H9 (cell line): ENCODE measurements at regions not wholly inside any gene's neighbourhood (a gene's known extent, or its start where the extent isn't known, plus 50 kb on each side); places are given as distances from the start of the nearest gene placed in this dataset.

Experiments
- DNase-seq: peaks from one replicate; pipeline ENCODE4 v3.0.0-alpha.2; 2017
- H2AFZ ChIP-seq: one replicate; pipeline ENCODE4 v1.6.1; 2013; ENCODE audit warnings: mild to moderate bottlenecking, low read length, control low read depth, moderate library complexity
- H2AK5ac ChIP-seq: 2 replicates; pipeline ENCODE4 v1.6.1; 2013; ENCODE audit warnings: low read length, control low read depth, mixed read lengths; ENCODE audit not compliant: insufficient read length
- H2BK120ac ChIP-seq: one replicate; pipeline ENCODE4 v1.6.1; 2013; ENCODE audit warnings: low read depth, mild to moderate bottlenecking, low read length, control low read depth, inconsistent platforms; ENCODE audit not compliant: poor library complexity, severe bottlenecking
- H2BK12ac ChIP-seq: 2 replicates; pipeline ENCODE4 v1.6.1; 2013; ENCODE audit warnings: low read length, control low read depth, mixed read lengths, low read depth; ENCODE audit not compliant: insufficient read length
- H2BK15ac ChIP-seq: 2 replicates; pipeline ENCODE4 v1.6.1; 2013; ENCODE audit warnings: low read depth, low read length, control low read depth
- H2BK20ac ChIP-seq: one replicate; pipeline ENCODE4 v1.6.1; 2013; ENCODE audit warnings: low read depth, mild to moderate bottlenecking, low read length, control low read depth, inconsistent platforms; ENCODE audit not compliant: poor library complexity, severe bottlenecking
- H2BK5ac ChIP-seq: 2 replicates; pipeline ENCODE4 v1.6.1; 2013; ENCODE audit warnings: low read length, control low read depth, mixed read lengths; ENCODE audit not compliant: insufficient read length
- H3K14ac ChIP-seq: 2 replicates; pipeline ENCODE4 v1.6.1; 2013; ENCODE audit warnings: low read length, control low read depth; ENCODE audit not compliant: insufficient read depth
- H3K18ac ChIP-seq: 2 replicates; pipeline ENCODE4 v1.6.1; 2013; ENCODE audit warnings: low read depth, mild to moderate bottlenecking, mixed read lengths, low read length, control low read depth; ENCODE audit not compliant: insufficient read length
- H3K23ac ChIP-seq: 2 replicates; pipeline ENCODE4 v1.6.1; 2013; ENCODE audit warnings: low read length, control low read depth, mixed read lengths, low read depth; ENCODE audit not compliant: insufficient read length
- H3K23me2 ChIP-seq: 2 replicates; pipeline ENCODE4 v1.6.1; 2013; ENCODE audit warnings: low read depth, mild to moderate bottlenecking, mixed read lengths, low read length, control low read depth; ENCODE audit not compliant: insufficient read length, poor library complexity, severe bottlenecking
- H3K27ac ChIP-seq: 2 replicates; pipeline ENCODE4 v1.5.1; 2013; ENCODE audit warnings: low read length, control low read depth, mixed read lengths, low read depth; ENCODE audit not compliant: insufficient read length
- H3K27me3 ChIP-seq: 2 replicates; pipeline ENCODE4 v1.6.1; 2013; ENCODE audit warnings: low read length, control low read depth, inconsistent platforms; ENCODE audit not compliant: insufficient read depth
- H3K4ac ChIP-seq: 2 replicates; pipeline ENCODE4 v1.6.1; 2013; ENCODE audit warnings: low read depth, mild to moderate bottlenecking, control low read depth, inconsistent platforms, low read length, moderate library complexity
- H3K4me1 ChIP-seq: 2 replicates; pipeline ENCODE4 v1.6.1; 2013; ENCODE audit warnings: low read length, control low read depth, inconsistent platforms; ENCODE audit not compliant: insufficient read depth
- H3K4me2 ChIP-seq: 2 replicates; pipeline ENCODE4 v1.6.1; 2013; ENCODE audit warnings: low read length, control low read depth, mixed read lengths; ENCODE audit not compliant: insufficient read length, insufficient read depth
- H3K56ac ChIP-seq: 2 replicates; pipeline ENCODE4 v1.6.1; 2013; ENCODE audit warnings: low read depth, mild to moderate bottlenecking, mixed read lengths, low read length, control low read depth; ENCODE audit not compliant: insufficient read length
- H3K79me1 ChIP-seq: 2 replicates; pipeline ENCODE4 v1.6.1; 2013; ENCODE audit warnings: low read depth, mild to moderate bottlenecking, moderate library complexity, low read length, control low read depth, inconsistent platforms; ENCODE audit not compliant: insufficient read depth, poor library complexity, severe bottlenecking
- H3K79me2 ChIP-seq: 2 replicates; pipeline ENCODE4 v1.6.1; 2013; ENCODE audit warnings: low read length, control low read depth, inconsistent platforms; ENCODE audit not compliant: insufficient read depth
- H3K9ac ChIP-seq: 2 replicates; pipeline ENCODE4 v1.6.1; 2013; ENCODE audit warnings: low read length, control low read depth, mixed read lengths; ENCODE audit not compliant: insufficient read length; ENCODE audit errors: extremely low read depth
- H3K9me3 ChIP-seq: one replicate; pipeline ENCODE4 v1.6.1; 2013; ENCODE audit warnings: low read depth, low read length, inconsistent platforms; ENCODE audit not compliant: control insufficient read depth
- H3T11ph ChIP-seq: one replicate; pipeline ENCODE4 v1.6.1; 2013; ENCODE audit warnings: mild to moderate bottlenecking, low read length, control low read depth, inconsistent platforms
- H4K20me1 ChIP-seq: one replicate; pipeline ENCODE4 v1.6.1; 2013; ENCODE audit not compliant: control insufficient read depth, insufficient read length, insufficient read depth
- H4K5ac ChIP-seq: 2 replicates; pipeline ENCODE4 v1.6.1; 2013; ENCODE audit warnings: low read depth, mild to moderate bottlenecking, mixed read lengths, low read length, control low read depth; ENCODE audit not compliant: insufficient read length
- H4K8ac ChIP-seq: replicated peaks from 2 replicates; pipeline ENCODE4 v1.6.1; 2013; ENCODE audit warnings: low read length, control low read depth, mixed read lengths, low read depth; ENCODE audit not compliant: insufficient read length
- H4K91ac ChIP-seq: 2 replicates; pipeline ENCODE4 v1.6.1; 2013; ENCODE audit warnings: low read depth, mild to moderate bottlenecking, moderate library complexity, mixed read lengths, low read length, control low read depth; ENCODE audit not compliant: insufficient read length
- H3K27ac Mint-ChIP-seq, 3 experiments: 2 replicates in 2 of 3; 3 replicates in 1 of 3; pipeline ENCODE4 v1.8.0; 2020 to 2021; ENCODE audit warnings: mixed read lengths in 3 of 3, mild to moderate bottlenecking in 1 of 3, moderate library complexity in 1 of 3
- H3K27me3 Mint-ChIP-seq: 2 replicates; pipeline ENCODE4 v1.8.0; 2021; ENCODE audit warnings: low read depth, mild to moderate bottlenecking, moderate library complexity, mixed read lengths
- H3K36me3 Mint-ChIP-seq, 3 experiments: 2 replicates in 2 of 3; 3 replicates in 1 of 3; pipeline ENCODE4 v1.8.0; 2020 to 2021; ENCODE audit warnings: low read depth in 3 of 3, mixed read lengths in 3 of 3; ENCODE audit not compliant: insufficient read depth in 1 of 3
- H3K4me1 Mint-ChIP-seq, 2 experiments: 2 replicates each; pipeline ENCODE4 v1.8.0; 2020; ENCODE audit warnings: mixed read lengths in 2 of 2
- H3K4me3 Mint-ChIP-seq, 2 experiments: 2 replicates in 1 of 2; 3 replicates in 1 of 2; pipeline ENCODE4 v1.8.0; 2020 to 2021; ENCODE audit warnings: mild to moderate bottlenecking in 2 of 2, mixed read lengths in 2 of 2, moderate library complexity in 1 of 2
- H3K9me3 Mint-ChIP-seq, 2 experiments: 2 replicates in 1 of 2; 3 replicates in 1 of 2; pipeline ENCODE4 v1.8.0; 2020; ENCODE audit warnings: mild to moderate bottlenecking in 2 of 2, mixed read lengths in 2 of 2, moderate library complexity in 1 of 2
- CTCF ChIP-seq: fragments of 200-600 bp; sonication (generic); conservative IDR thresholded peaks from 3 replicates; pipeline ENCODE4 v1.8.0; 2021; ENCODE audit warnings: antibody characterized with exemption, mild to moderate bottlenecking
- WGBS: extraction: QIAGEN DNeasy Blood & Tissue Kit; methylation state at CpG from one replicate; pipeline ENCODE4 v1.1.7; 2013; ENCODE audit warnings: missing lambda C conversion rate, low lambda C conversion rate, mixed read lengths; ENCODE audit not compliant: insufficient read length; ENCODE audit errors: extremely low coverage; 5-methylcytosine and 5-hydroxymethylcytosine counted together

- H4K91ac ChIP-seq, result no peak overlapping the region
- H2BK12ac ChIP-seq, result no peak overlapping the region
- H3K14ac ChIP-seq, result no peak overlapping the region; the same call in 1 of the 2 replicates
- no peak overlapping the region for H4K8ac ChIP-seq
- no peak overlapping the region for H2BK120ac ChIP-seq
- H3K56ac ChIP-seq, result no peak overlapping the region
- no peaks in the 10 kb centered on the region; a peak in 1 of 7 replicates for H3K36me3 Mint-ChIP-seq
- no peak overlapping the region for H4K5ac ChIP-seq
- H3K27me3 ChIP-seq, result no peaks in the 10 kb centered on the region; the same call in 1 of the 2 replicates
- H4K20me1 ChIP-seq, result no peaks in the 10 kb centered on the region
- no peak overlapping the region for H3T11ph ChIP-seq
- TF ChIP-seq CTCF, result no peak
- no peak for DNase-seq
- H3K9ac ChIP-seq, result no peak overlapping the region
- WGBS, result no CpG with 5 or more reads among the region's 5 CpGs
- no peak overlapping the region for H3K18ac ChIP-seq
- H3K27ac ChIP-seq, result no peak overlapping the region
- no peaks in the 10 kb centered on the region for H3K79me2 ChIP-seq
- no peak overlapping the region for H2AFZ ChIP-seq
- H3K4me1 Mint-ChIP-seq, result peaks cover 13 to 24% of the 10 kb centered on the region in 2 experiments
- no peaks in the 10 kb centered on the region for H3K23me2 ChIP-seq
- H3K9me3 Mint-ChIP-seq, result peaks cover 5 to 6% of the 10 kb centered on the region in 2 experiments; a peak in 3 of 5 replicates
- H3K27ac Mint-ChIP-seq, result no peak overlapping the region; a peak in 1 of 7 replicates
- H3K9me3 ChIP-seq, result no peaks in the 10 kb centered on the region
- H3K23ac ChIP-seq, result no peak overlapping the region
- H2AK5ac ChIP-seq, result no peak overlapping the region
- no peak overlapping the region for H2BK5ac ChIP-seq
- no peak overlapping the region for H2BK15ac ChIP-seq
- no peak overlapping the region for H3K4me2 ChIP-seq
- no peaks in the 10 kb centered on the region for H3K79me1 ChIP-seq
- H3K4me3 Mint-ChIP-seq, result no peak overlapping the region
- no peak overlapping the region for H3K4ac ChIP-seq
- no peak overlapping the region for H2BK20ac ChIP-seq
- no peaks in the 10 kb centered on the region for H3K4me1 ChIP-seq
- H3K27me3 Mint-ChIP-seq, result peaks cover 5% of the 10 kb centered on the region; the same call in 1 of the 2 replicates
Observed at GRCh38 chr10:44281662-44282061, 103.2 kb downstream of the CXCL12 start.
